NCI-H2227 treated with DMSO at 0.1 percent for 48 hours (cell line): ENCODE measurements at regions not wholly inside any gene's neighbourhood (a gene's known extent, or its start where the extent isn't known, plus 50 kb on each side); places are given as distances from the start of the nearest gene placed in this dataset.
"Not testable (repeated sequence)": the region's sequence is repeated elsewhere in the genome, so short reads cannot be mapped to it uniquely, and the experiment has no call there.

Source experiments
- DNase-seq: peaks from one replicate; lab custom pipeline; 2025; lab: John Stamatoyannopoulos, UW

- DNase-seq, result no peak
These were observed 785.5 kb upstream of the RAB6C start for GRCh38 chr2:129193961-129194360.

DNA sequence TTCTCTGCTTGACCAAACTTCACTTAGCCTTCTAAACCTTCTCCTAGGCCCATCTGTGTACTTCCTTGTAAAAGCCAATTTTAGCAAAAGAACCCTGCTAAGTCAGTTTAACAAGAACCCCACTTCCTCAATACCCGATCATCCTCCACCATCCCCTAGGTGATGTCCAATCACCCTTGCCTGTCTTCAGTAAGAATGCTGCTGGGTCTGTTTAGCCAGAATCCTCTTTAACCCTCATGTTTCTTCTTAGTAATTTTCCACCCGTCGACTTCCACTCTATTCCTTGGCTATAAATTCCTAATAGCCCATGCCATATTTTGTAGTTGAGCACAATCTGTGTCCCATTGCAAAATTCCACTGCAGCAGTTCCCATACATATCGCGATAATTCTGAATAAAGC lies 780.0 kb upstream of the RAB6C start:
- no peak for DNase-seq

- DNase-seq, result no peak
These were observed 777.8 kb upstream of the RAB6C start for GRCh38 chr2:129201696-129202095.

DNA sequence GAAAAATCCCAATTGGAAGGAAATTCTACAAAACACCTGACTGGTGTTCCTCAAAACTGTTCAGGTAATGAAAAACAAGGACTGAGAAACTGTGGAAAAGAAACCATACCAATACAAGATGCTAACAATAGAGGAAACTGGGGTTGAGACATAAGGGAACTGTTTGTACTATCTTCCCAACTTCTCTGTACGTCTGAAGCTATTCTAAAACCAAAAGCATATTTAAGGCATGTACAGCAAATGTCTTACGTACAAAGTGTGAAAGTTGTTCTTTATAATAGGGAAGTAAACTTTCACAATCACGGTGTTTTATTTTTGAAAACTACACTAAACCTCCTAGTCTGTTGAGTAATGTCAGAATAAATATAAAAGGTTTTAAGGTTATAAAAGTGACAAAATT lies 776.1 kb upstream of the RAB6C start:
- no peak for DNase-seq

GRCh38 chr2:129204581-129204980 lies 774.9 kb upstream of the RAB6C start:
- DNase-seq, result not testable (repeated sequence)

- DNase-seq, result no peak
These were observed 774.3 kb upstream of the RAB6C start for GRCh38 chr2:129205176-129205575.

- DNase-seq, result no peak
These were observed 773.7 kb upstream of the RAB6C start for GRCh38 chr2:129205766-129206165.

GRCh38 chr2:129212299-129212958 lies 767.0 kb upstream of the RAB6C start:
- no peak for DNase-seq

GRCh38 chr2:129224022-129224421 lies 755.4 kb upstream of the RAB6C start:
- DNase-seq, result no peak

DNA sequence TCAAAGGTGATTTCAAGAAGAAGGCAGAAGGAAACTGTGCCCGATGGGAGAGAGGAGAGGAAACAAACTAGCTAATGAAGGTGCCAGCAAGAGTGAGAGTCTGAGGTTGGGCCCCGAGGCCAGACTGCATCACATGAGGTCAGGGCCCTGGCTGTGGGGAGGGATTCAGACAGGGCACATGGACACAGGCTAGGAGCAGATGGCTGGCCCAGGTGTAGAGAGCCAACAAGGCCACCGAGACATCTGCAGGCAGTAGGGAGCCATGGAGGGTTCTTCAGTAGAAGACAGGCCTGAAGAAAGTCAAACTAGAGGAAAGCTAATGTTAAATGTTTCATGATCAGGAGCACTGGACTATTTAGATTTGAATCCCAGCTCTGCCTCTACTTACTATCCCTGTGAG lies 755.0 kb upstream of the RAB6C start:
- DNase-seq, result no peak

DNA sequence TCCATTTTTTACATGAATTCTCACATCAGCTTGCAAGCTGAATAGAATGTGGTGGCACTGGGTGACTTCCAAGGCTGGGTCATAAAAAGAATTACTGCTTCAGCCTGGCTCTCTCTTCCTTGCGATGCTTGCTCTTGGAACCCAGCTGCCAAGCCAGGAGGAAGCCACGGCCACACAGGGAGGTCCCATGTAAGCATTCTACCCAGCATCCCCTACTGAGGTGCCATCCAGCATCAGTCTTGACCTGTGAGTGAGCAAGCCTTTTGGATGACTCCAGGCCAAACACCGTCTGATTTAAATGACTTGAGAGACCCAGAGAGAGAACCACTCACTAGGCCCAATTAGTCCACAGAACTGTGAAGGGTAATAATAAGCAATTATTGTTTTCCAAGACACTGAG lies 750.3 kb upstream of the RAB6C start:
- DNase-seq, result no peak

GRCh38 chr2:129229830-129230441 lies 749.5 kb upstream of the RAB6C start:
- DNase-seq, result no peak

GRCh38 chr2:129231924-129232323 lies 747.5 kb upstream of the RAB6C start:
- no peak for DNase-seq

- no peak for DNase-seq
These were observed 746.3 kb upstream of the RAB6C start for GRCh38 chr2:129233166-129233565.

GRCh38 chr2:129233751-129234406 lies 745.6 kb upstream of the RAB6C start:
- DNase-seq, result no peak

DNA sequence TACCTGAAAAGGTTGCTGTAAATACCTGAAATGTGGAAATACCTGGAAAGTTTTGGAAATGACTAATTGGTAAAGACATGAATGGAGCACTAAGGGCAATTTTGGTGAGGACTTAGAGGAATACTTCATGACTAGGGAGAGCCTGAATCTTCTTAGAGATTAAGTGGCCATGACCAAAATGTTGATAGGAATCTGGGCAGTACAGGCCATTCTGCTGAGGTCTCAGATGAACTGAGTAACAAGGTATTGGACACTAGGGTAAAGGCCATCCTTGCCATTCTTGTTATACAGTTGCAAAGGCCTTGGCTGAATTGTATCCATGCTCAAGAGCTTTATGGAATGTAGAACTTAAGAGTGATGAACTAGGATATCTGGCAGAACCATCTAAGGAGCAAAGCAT lies 742.9 kb upstream of the RAB6C start:
- no peak for DNase-seq

DNA sequence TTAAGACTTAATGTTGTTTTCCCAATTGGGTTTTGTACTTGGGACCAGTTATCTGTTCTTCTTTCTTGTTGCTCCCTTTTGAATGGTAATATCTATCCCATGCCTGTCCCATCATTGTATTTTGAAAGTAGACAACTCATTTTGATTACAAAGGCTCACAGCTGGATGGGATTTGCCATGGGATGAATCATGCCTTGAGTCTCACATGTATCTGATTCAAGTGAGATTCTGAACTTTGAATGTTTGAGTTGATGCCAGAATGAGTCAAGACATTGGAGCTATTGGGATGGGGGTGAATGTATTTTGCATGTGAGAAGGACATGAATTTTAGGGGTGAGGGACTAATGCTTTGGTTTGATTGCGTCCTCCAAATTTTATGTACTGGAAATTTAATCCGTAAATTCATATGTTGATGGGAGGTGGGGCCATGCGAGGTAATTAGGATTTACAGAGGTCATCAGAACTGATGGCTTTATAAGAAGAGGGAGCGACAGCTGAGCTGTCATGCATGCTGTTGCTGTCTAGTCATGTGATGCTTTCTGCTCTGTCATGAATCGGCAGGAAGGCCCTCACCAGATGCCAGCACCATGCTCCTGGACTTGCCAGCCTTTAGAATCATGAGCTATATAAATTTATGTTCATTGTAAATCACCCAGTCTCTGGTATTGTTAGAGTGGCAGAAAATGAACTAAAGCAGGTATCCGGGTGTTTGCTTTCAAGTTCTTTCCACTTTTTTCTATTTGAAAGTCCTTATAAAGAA lies 741.3 kb upstream of the RAB6C start:
- DNase-seq, result no peak

- DNase-seq, result no peak
These were observed 740.3 kb upstream of the RAB6C start for GRCh38 chr2:129239141-129239540.

GRCh38 chr2:129240061-129240460 lies 739.4 kb upstream of the RAB6C start:
- no peak for DNase-seq

DNA sequence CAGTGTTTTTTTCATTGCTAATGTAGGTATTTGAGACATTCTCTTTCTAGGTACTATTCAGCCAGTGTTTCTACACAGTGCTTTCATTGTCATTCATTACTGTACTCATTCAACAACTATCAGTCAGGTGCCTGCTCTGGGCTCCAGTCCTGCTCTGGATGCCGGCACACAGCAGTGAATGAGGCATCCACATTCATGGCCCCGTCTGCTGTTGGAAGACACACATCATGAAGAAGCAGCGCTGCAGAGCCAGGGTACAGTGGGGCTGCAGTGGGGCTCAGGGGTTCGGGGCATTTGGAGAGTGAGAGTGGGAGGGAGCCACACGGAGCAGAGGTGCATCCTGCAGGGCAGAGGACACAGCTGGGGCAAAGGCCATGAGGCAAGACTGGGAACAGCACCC lies 737.2 kb upstream of the RAB6C start:
- no peak for DNase-seq

DNA sequence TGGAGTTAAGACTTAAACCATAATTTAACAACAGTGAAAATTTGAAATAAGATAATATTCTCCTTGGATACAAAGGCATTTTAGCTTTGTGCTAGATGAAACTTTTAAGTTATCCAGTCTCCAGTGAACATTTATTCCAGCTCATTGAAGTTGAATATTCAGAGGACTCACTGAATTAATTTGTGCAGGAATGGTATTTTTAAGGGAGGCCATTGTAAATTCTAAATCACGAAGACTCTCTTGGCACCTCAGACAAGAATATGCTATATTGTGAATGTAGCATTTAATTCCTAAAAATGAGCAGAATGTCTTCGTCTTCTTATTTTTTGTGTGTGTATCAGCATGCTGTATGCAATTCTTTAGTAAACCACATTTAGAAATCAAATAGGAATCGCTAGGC lies 731.7 kb upstream of the RAB6C start:
- no peak for DNase-seq

GRCh38 chr2:129248198-129248597 lies 731.3 kb upstream of the RAB6C start:
- no peak for DNase-seq
